HL-60 (cell line): ENCODE measurements at regions not wholly inside any gene's neighbourhood (a gene's known extent, or its start where the extent isn't known, plus 50 kb on each side); places are given as distances from the start of the nearest gene placed in this dataset.

Source experiments
- DNase-seq, 2 experiments: peaks; one replicate each; pipeline ENCODE4 v3.0.0-alpha.2; 2010 to 2020; ENCODE audit warnings: low read depth in 1 of 2, low spot score in 1 of 2
- H3K27ac ChIP-seq: fragments of 250-450 bp; sonication (Bioruptor Pico); replicated peaks from 2 replicates; pipeline ENCODE4 v1.5.1; 2020; ENCODE audit warnings: mild to moderate bottlenecking, moderate library complexity
- H3K27me3 ChIP-seq: fragments of 250-450 bp; sonication (Bioruptor Pico); 2 replicates; pipeline ENCODE4 v1.5.1; 2021; ENCODE audit warnings: mild to moderate bottlenecking, moderate library complexity; ENCODE audit not compliant: insufficient read depth, poor library complexity, severe bottlenecking
- H3K4me3 ChIP-seq: replicated peaks from 2 replicates; pipeline ENCODE4 v1.5.1; 2011; ENCODE audit warnings: mild to moderate bottlenecking, control low read depth, low read length; ENCODE audit not compliant: insufficient read depth
- GABPA ChIP-seq: IDR thresholded peaks from 2 replicates; pipeline ENCODE4 v1.6.1; 2012; ENCODE audit warnings: low read depth
- POLR2AphosphoS5 ChIP-seq: IDR thresholded peaks from 2 replicates; pipeline ENCODE4 v1.6.1; 2012; ENCODE audit warnings: low read depth
- SPI1 ChIP-seq: IDR thresholded peaks from 2 replicates; pipeline ENCODE4 v1.6.1; 2012; ENCODE audit warnings: low read depth, mild to moderate bottlenecking, borderline replicate concordance
- TF ChIP-seq, protein P1 (sequence below): IDR thresholded peaks from one replicate; pipeline ENCODE4 v1.5.1; 2011; ENCODE audit warnings: low read length, control low read depth, inconsistent platforms; ENCODE audit not compliant: insufficient read depth
- TF ChIP-seq, protein P2 (sequence below): IDR thresholded peaks from 2 replicates; pipeline ENCODE4 v1.6.1; 2012; ENCODE audit warnings: low read depth; ENCODE audit not compliant: insufficient replicate concordance

DNA sequence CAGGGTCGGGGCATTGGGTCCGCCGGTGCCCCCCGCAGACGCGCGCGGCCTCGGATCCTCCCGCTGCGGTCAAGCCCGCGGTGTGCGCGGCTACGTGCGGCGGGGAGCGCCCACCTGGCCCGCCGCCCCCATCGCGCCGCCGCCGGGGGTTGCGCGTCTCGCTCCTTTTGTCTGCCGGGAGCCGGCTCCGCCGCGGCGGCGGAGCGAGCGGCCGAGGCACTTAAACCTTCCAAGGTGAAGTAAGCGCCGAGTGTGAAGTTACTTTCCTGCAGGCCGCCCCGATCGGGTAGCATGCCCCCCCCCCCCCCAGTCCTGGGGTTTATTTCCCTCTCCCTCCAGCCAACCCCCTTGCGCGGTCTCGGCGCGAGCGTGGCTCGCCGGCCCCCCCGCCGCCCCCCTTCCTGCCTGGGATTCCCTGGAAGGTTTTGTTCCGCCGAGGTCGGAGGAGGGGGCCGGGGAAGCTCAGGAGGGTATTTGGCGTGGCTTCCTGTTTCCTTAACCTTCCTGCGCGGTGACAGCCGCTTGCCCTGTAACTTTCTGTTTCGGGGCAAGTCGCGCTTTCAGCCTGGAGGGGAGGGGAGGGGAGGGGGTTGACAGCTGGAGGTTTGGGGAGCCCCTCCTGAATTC is 56.6 kb upstream of the GSE1 start:
- DNase-seq = peak in 1 of 2 experiments; percentile 60
- H3K27me3 ChIP-seq = no peaks in the 10 kb centered on the region
- TF ChIP-seq SPI1 = 0 out of 2 replicates have a peak, but pooled peaks have one; percentile 15
- TF ChIP-seq POLR2AphosphoS5 = no peak
- H3K4me3 ChIP-seq = peak overlapping the region; percentile 64
- peak overlapping the region; percentile 98 for H3K27ac ChIP-seq

DNA sequence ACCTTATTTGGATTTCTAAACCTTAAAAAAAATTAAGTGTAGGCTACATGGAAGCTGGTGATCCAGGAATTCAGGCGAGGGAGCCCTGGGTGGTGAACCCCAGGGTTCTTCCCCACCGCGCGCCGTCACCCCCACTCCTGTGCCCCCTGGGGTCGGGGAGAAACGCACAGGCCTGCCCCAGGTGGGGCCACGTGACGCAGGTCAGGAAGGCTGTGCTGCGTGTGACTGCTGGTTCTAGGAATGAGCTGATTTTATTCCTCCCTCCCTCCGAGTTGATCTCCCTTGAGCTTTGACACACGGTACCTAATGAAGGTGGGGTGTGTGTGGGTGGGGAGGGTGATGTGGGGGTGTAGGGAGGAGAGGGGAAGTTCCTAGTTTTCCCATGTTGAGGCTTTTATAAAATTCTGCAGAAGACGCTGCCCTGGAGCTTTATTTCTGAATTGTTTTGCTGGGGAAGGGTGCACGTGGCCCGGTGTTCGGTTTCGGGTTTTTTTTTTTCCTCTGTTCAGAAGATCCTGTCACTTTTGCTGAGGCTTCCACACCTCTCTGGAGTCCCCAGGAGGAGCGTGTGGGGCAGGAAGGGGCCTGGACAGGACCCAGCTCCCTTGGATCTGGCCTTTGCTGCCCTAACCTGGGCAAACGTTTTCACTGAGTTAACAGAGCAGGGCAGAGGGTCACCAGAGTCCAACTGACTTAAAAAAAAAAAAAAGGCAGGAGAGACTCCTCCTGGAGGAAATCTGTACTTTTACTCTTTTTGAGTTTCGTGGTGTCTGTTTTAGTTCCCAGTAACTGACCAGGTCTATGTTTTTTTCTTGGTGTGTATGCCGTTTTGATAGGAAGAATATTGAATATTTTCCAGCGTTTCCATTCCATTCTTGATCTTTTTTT is 55.8 kb upstream of the GSE1 start:
- Histone ChIP-seq H3K27ac (peak overlapping the region; percentile 98), H3K27me3 (no peaks in the 10 kb centered on the region), H3K4me3 (peak overlapping the region; percentile 64)
- DNase-seq = no peak
- TF ChIP-seq POLR2AphosphoS5 (0 out of 2 replicates have a peak, but pooled peaks have one; percentile 29), SPI1 (no peak)
- TF ChIP-seq, protein P1, sequence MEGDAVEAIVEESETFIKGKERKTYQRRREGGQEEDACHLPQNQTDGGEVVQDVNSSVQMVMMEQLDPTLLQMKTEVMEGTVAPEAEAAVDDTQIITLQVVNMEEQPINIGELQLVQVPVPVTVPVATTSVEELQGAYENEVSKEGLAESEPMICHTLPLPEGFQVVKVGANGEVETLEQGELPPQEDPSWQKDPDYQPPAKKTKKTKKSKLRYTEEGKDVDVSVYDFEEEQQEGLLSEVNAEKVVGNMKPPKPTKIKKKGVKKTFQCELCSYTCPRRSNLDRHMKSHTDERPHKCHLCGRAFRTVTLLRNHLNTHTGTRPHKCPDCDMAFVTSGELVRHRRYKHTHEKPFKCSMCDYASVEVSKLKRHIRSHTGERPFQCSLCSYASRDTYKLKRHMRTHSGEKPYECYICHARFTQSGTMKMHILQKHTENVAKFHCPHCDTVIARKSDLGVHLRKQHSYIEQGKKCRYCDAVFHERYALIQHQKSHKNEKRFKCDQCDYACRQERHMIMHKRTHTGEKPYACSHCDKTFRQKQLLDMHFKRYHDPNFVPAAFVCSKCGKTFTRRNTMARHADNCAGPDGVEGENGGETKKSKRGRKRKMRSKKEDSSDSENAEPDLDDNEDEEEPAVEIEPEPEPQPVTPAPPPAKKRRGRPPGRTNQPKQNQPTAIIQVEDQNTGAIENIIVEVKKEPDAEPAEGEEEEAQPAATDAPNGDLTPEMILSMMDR = no peak
- TF ChIP-seq, protein P2, sequence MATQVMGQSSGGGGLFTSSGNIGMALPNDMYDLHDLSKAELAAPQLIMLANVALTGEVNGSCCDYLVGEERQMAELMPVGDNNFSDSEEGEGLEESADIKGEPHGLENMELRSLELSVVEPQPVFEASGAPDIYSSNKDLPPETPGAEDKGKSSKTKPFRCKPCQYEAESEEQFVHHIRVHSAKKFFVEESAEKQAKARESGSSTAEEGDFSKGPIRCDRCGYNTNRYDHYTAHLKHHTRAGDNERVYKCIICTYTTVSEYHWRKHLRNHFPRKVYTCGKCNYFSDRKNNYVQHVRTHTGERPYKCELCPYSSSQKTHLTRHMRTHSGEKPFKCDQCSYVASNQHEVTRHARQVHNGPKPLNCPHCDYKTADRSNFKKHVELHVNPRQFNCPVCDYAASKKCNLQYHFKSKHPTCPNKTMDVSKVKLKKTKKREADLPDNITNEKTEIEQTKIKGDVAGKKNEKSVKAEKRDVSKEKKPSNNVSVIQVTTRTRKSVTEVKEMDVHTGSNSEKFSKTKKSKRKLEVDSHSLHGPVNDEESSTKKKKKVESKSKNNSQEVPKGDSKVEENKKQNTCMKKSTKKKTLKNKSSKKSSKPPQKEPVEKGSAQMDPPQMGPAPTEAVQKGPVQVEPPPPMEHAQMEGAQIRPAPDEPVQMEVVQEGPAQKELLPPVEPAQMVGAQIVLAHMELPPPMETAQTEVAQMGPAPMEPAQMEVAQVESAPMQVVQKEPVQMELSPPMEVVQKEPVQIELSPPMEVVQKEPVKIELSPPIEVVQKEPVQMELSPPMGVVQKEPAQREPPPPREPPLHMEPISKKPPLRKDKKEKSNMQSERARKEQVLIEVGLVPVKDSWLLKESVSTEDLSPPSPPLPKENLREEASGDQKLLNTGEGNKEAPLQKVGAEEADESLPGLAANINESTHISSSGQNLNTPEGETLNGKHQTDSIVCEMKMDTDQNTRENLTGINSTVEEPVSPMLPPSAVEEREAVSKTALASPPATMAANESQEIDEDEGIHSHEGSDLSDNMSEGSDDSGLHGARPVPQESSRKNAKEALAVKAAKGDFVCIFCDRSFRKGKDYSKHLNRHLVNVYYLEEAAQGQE = no peak

DNA sequence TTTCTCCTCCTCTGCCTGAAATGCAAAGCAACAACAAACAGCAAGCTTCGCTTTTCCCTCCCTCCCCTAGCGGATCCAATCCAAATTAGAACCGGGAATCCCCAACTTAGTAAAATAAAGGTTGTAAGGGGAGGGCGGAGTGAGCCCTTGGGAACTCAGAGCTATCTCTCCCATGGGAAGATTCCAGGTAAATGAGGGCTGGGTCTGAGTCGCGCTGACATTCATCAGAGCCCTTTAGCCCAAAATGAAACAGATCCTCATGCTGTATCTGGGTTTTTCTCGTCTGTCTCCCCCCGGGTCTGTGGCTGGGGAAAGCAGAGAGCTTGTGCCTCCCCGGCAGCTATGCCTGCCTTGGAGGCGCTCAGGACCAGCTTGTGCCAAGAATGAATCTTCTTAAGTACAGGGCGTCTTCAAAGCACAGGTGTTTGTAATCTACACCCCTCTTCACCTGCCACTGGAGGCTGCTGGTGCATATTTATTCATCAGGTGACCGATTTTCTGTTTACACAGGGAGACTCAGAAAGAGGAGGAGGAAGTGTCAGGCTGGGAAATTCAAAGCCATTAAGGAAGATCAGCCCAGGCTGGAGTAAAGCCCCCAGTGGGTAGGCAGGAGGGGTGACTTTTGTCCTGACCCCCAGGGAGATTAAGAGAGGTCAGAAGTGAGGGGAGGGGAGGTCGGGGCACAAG is 55.0 kb upstream of the GSE1 start:
- no peak for DNase-seq
- H3K27ac ChIP-seq = peak overlapping the region; percentile 98
- no peaks in the 10 kb centered on the region for H3K27me3 ChIP-seq
- TF ChIP-seq, protein P1 = no peak
- TF ChIP-seq GABPA = no peak
- no peak for TF ChIP-seq POLR2AphosphoS5
- no peak for TF ChIP-seq SPI1
- TF ChIP-seq, protein P2 = no peak
- peak overlapping the region; percentile 64 for H3K4me3 ChIP-seq

DNA sequence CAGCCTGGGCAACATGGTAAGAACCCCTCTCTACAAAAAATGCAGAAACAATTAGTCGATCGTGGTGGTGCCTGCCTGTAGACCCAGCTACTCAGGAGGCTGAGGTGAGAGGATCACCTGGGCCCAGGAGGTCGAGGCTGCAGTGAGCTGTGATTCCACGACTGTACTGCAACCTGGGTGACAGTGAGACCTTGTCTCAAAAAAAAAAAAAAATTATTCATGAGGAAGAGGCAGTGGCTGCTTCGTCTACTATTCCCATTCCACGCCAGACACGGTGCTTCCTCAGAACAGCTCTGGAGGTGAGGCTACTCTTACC is 52.2 kb upstream of the GSE1 start:
- no peaks in the 10 kb centered on the region for H3K27me3 ChIP-seq
- no peak overlapping the region for H3K27ac ChIP-seq
- no peak for DNase-seq
- TF ChIP-seq GABPA (no peak), POLR2AphosphoS5 (no peak), SPI1 (no peak)
- TF ChIP-seq, protein P2 = no peak
- TF ChIP-seq, protein P1 = no peak
- no peak overlapping the region for H3K4me3 ChIP-seq
